GM19324 (cell line): ENCODE measurements at regions not wholly inside any gene's neighbourhood (a gene's known extent, or its start where the extent isn't known, plus 50 kb on each side); places are given as distances from the start of the nearest gene placed in this dataset.

Source experiments
- ATAC-seq: cut with Tn5 transposase; IDR thresholded peaks from one replicate; pipeline ENCODE4 v1.9.1; 2021; ENCODE audit warnings: mild to moderate bottlenecking, moderate library complexity; ENCODE audit not compliant: unreplicated experiment, low FRiP score

- ATAC-seq = peak; percentile 88
Observed at GRCh38 chr11:128302425-128303186, 284.8 kb downstream of the ETS1 start.

- no peak for ATAC-seq
Observed at GRCh38 chr11:128301756-128302155, 285.6 kb downstream of the ETS1 start.

- ATAC-seq = no peak
Observed at GRCh38 chr11:128300785-128301184, 286.6 kb downstream of the ETS1 start.

- ATAC-seq = no peak
Observed at GRCh38 chr11:128299132-128299726, 288.1 kb downstream of the ETS1 start.

GRCh38 chr11:128298271-128298670, 289.1 kb downstream of the ETS1 start:
- ATAC-seq = no peak

GRCh38 chr11:128297805-128298204, 289.6 kb downstream of the ETS1 start:
- ATAC-seq = no peak

GRCh38 chr11:128297091-128297651, 290.2 kb downstream of the ETS1 start:
- ATAC-seq = no peak

- no peak for ATAC-seq
Observed at GRCh38 chr11:128294671-128295050, 292.7 kb downstream of the ETS1 start.

GRCh38 chr11:128294001-128294670, 293.2 kb downstream of the ETS1 start:
- no peak for ATAC-seq

- ATAC-seq = no peak
Observed at GRCh38 chr11:128291835-128292234, 295.5 kb downstream of the ETS1 start.

- ATAC-seq = no peak
Observed at GRCh38 chr11:128291007-128291406, 296.4 kb downstream of the ETS1 start.

- peak; percentile 71 for ATAC-seq
Observed at GRCh38 chr11:128290106-128290840, 297.1 kb downstream of the ETS1 start.

GRCh38 chr11:128289048-128289447, 298.3 kb downstream of the ETS1 start:
- ATAC-seq = no peak

- ATAC-seq = no peak
Observed at GRCh38 chr11:128288368-128288767, 299.0 kb downstream of the ETS1 start.

GRCh38 chr11:128285321-128285720, 302.0 kb downstream of the ETS1 start:
- ATAC-seq = no peak

- no peak for ATAC-seq
Observed at GRCh38 chr11:128284634-128285033, 302.7 kb downstream of the ETS1 start.

GRCh38 chr11:128283451-128283850, 303.9 kb downstream of the ETS1 start:
- no peak for ATAC-seq

- no peak for ATAC-seq
Observed at GRCh38 chr11:128282053-128282452, 305.3 kb downstream of the ETS1 start.

GRCh38 chr11:128279866-128280265, 307.5 kb downstream of the ETS1 start:
- ATAC-seq = no peak

GRCh38 chr11:128273736-128274135, 313.6 kb downstream of the ETS1 start:
- ATAC-seq = no peak

- ATAC-seq = peak; percentile 48
Observed at GRCh38 chr11:128271401-128271800, 316.0 kb downstream of the ETS1 start.
